Renal cortex interstitium (tissue), 11 donors: ENCODE measurements at regions not wholly inside any gene's neighbourhood (a gene's known extent, or its start where the extent isn't known, plus 50 kb on each side); places are given as distances from the start of the nearest gene placed in this dataset.
"Not testable (repeated sequence)": the region's sequence is repeated elsewhere in the genome, so short reads cannot be mapped to it uniquely, and the experiment has no call there.

Experiments
- DNase-seq, 11 donors: peaks; one replicate each; pipeline ENCODE4 v3.0.0-alpha.2; 2013; ENCODE audit warnings: low read depth in 9 of 11, low spot score in 4 of 11; ENCODE audit errors: extremely low read depth in 1 of 11

GRCh38 chr13:109330123-109330522 is 456.3 kb downstream of the IRS2 start:
- DNase-seq, result no peak

- DNase-seq, result no peak
Observed at GRCh38 chr13:109329175-109329574, 457.2 kb downstream of the IRS2 start.

- DNase-seq, result no peak
Observed at GRCh38 chr13:109326601-109327000, 459.8 kb downstream of the IRS2 start.

GRCh38 chr13:109323338-109323737 is 463.0 kb downstream of the IRS2 start:
- DNase-seq, result no peak

GRCh38 chr13:109318945-109319590 is 467.3 kb downstream of the IRS2 start:
- no peak for DNase-seq

- DNase-seq, result no peak
Observed at GRCh38 chr13:109315481-109315880, 470.9 kb downstream of the IRS2 start.

- DNase-seq, result no peak
Observed at GRCh38 chr13:109314101-109314500, 472.3 kb downstream of the IRS2 start.

GRCh38 chr13:109312399-109312798 is 474.0 kb downstream of the IRS2 start:
- no peak for DNase-seq

- DNase-seq, result not testable (repeated sequence)
Observed at GRCh38 chr13:109311431-109311976, 474.9 kb downstream of the IRS2 start.

GRCh38 chr13:109309625-109310363 is 476.6 kb downstream of the IRS2 start:
- DNase-seq, result no peak

GRCh38 chr13:109307027-109307426 is 479.4 kb downstream of the IRS2 start:
- no peak for DNase-seq

- no peak for DNase-seq
Observed at GRCh38 chr13:109301726-109302125, 484.7 kb downstream of the IRS2 start.

- DNase-seq, result no peak
Observed at GRCh38 chr13:109301276-109301675, 485.1 kb downstream of the IRS2 start.

GRCh38 chr13:109297628-109298027 is 488.8 kb downstream of the IRS2 start:
- no peak for DNase-seq

- DNase-seq, result no peak
Observed at GRCh38 chr13:109293166-109293565, 493.2 kb downstream of the IRS2 start.

GRCh38 chr13:109288151-109288709 is 498.2 kb downstream of the IRS2 start:
- no peak for DNase-seq

GRCh38 chr13:109287553-109287952 is 498.8 kb downstream of the IRS2 start:
- no peak for DNase-seq

- no peak for DNase-seq
Observed at GRCh38 chr13:109285586-109285985, 500.8 kb downstream of the IRS2 start.

GRCh38 chr13:109281903-109282635 is 504.3 kb downstream of the IRS2 start:
- no peak for DNase-seq
